Colonic mucosa (tissue), 4 donors: ENCODE measurements at regions not wholly inside any gene's neighbourhood (a gene's known extent, or its start where the extent isn't known, plus 50 kb on each side); places are given as distances from the start of the nearest gene placed in this dataset.

ENCODE experiments used
- DNase-seq: peaks from one replicate; pipeline ENCODE4 v3.0.0-alpha.2; 2020
- H3K27ac ChIP-seq: fragments of 200-600 bp; one replicate; pipeline ENCODE4 v1.8.0; 2021
- H3K27me3 ChIP-seq: fragments of 200-600 bp; one replicate; pipeline ENCODE4 v1.8.0; 2021
- H3K36me3 ChIP-seq: fragments of 200-600 bp; one replicate; pipeline ENCODE4 v1.8.0; 2021
- H3K4me1 ChIP-seq: fragments of 200-600 bp; one replicate; pipeline ENCODE4 v1.8.0; 2021; ENCODE audit warnings: mild to moderate bottlenecking
- H3K4me3 ChIP-seq: fragments of 200-600 bp; one replicate; pipeline ENCODE4 v1.8.0; 2021
- H3K9ac ChIP-seq, 2 donors: one replicate each; pipeline ENCODE4 v1.7.0; 2013; ENCODE audit warnings: control low read depth in 2 of 2, low read depth in 2 of 2, low read length in 2 of 2
- H3K9me3 ChIP-seq: fragments of 200-600 bp; one replicate; pipeline ENCODE4 v1.8.0; 2021
- CTCF ChIP-seq: fragments of 200-600 bp; IDR thresholded peaks from one replicate; pipeline ENCODE4 v1.8.0; 2022; ENCODE audit warnings: antibody characterized with exemption, mild to moderate bottlenecking
- intact Hi-C: fragments of 100-400 bp; cut with DNase I; formaldehyde crosslinking; loops from one replicate; pipeline ENCODE4 v1.14.1; 2022
- donor health status: healthy.
- donor health status: DM: no; HTN: no; CAD: no.
- donor health status: DM: no; HTN: no; CAD: no.

GRCh38 chr15:87349181-87349580 is 907.4 kb downstream of the NTRK3 start:
- H3K9me3 ChIP-seq = no peaks in the 10 kb centered on the region
- no peak overlapping the region for H3K9ac ChIP-seq
- H3K27me3 ChIP-seq = no peaks in the 10 kb centered on the region
- H3K4me3 ChIP-seq = no peak overlapping the region
- H3K27ac ChIP-seq = no peak overlapping the region
- no peaks in the 10 kb centered on the region for H3K4me1 ChIP-seq
- no peak for TF ChIP-seq CTCF
- no peaks in the 10 kb centered on the region for H3K36me3 ChIP-seq
- no peak for DNase-seq
- intact Hi-C loops = no loop called here

DNA sequence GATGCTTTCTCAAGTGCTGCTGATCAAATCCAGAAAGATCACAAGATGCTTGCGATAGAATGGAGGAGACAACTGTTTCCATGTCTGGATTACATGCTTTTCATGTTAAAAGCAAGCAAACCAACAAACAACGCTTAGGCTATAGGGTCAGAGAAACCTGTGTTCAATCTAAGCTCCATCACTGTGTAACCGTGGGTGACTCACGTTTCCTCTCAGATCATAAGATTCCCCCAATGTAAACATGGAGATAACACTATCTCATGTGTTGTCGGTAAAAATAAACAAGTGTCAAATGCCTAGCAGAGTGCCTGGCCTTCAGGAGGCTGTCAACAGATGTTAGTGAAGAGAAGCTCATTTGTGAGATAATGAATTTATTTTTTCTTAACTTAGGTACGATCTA is 907.8 kb downstream of the NTRK3 start:
- Histone ChIP-seq H3K4me3 (no peak overlapping the region), H3K4me1 (no peaks in the 10 kb centered on the region), H3K9ac (no peak overlapping the region), H3K27ac (no peak overlapping the region), H3K27me3 (no peaks in the 10 kb centered on the region), H3K36me3 (no peaks in the 10 kb centered on the region), H3K9me3 (no peaks in the 10 kb centered on the region)
- intact Hi-C loops = no loop called here
- DNase-seq = no peak
- no peak for TF ChIP-seq CTCF

DNA sequence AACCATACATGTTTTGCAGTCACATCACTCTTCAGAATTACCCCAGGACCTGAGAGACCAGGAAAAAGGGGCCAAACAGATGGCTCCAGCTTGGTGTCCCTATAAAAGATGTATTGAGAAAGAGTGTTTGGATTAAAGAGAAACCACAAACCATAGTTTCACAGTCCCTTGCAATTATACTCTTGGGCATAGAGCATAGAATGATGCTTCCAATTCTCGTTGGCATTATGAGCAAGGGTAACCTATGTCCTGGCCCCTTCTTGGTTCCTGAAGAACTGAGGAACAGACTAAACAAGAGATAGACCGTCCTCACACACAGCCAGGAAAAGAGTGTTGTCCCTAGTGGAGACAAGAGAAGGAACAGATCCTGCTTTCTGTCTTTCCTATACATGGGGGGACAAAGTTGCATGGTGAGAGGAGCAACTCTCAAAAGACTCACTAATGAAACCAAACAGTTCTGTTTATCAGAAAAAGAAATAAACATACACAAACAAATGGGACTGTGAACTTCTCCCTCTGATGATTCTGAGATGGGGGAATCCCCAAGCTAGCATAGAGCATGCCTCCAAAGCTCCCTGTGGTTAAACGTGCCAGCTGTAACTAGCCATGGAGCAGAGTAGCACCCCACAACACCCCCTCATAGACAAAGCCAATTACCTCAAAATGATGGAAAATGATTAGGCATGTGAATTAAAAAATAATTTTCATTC is 908.6 kb downstream of the NTRK3 start:
- no peak overlapping the region for H3K27ac ChIP-seq
- intact Hi-C loops = no loop called here
- DNase-seq = no peak
- TF ChIP-seq CTCF = no peak
- no peaks in the 10 kb centered on the region for H3K4me1 ChIP-seq
- no peak overlapping the region for H3K9ac ChIP-seq
- no peaks in the 10 kb centered on the region for H3K27me3 ChIP-seq
- no peaks in the 10 kb centered on the region for H3K36me3 ChIP-seq
- H3K9me3 ChIP-seq = no peaks in the 10 kb centered on the region
- H3K4me3 ChIP-seq = no peak overlapping the region

GRCh38 chr15:87345961-87346360 is 910.6 kb downstream of the NTRK3 start:
- H3K36me3 ChIP-seq = no peaks in the 10 kb centered on the region
- no peak overlapping the region for H3K9ac ChIP-seq
- H3K9me3 ChIP-seq = no peaks in the 10 kb centered on the region
- H3K27me3 ChIP-seq = no peaks in the 10 kb centered on the region
- no peak overlapping the region for H3K4me3 ChIP-seq
- no peak for TF ChIP-seq CTCF
- no peak overlapping the region for H3K27ac ChIP-seq
- intact Hi-C loops = no loop called here
- no peak for DNase-seq
- H3K4me1 ChIP-seq = no peaks in the 10 kb centered on the region

DNA sequence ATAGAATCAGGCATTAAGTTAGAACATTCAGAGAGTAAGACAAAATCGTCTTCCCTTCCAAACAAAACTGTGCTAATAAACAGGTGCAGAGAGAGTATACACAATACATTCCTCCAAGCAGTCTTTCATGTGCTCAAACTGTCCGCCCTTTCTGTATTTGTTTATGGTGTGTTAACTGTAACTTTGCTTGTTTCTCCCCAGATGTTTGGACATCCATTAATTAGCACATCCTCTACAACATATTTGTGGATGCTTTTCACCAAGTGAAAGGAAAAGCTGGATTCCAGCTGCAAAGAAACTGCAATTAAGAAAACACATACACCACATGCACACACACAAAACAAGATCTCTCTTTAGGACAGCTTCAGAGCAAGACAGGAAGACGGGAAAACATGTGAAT is 912.6 kb downstream of the NTRK3 start:
- no peak for TF ChIP-seq CTCF
- no peaks in the 10 kb centered on the region for H3K9me3 ChIP-seq
- no peaks in the 10 kb centered on the region for H3K36me3 ChIP-seq
- DNase-seq = no peak
- H3K27me3 ChIP-seq = no peaks in the 10 kb centered on the region
- intact Hi-C loops = no loop called here
- no peak overlapping the region for H3K9ac ChIP-seq
- H3K27ac ChIP-seq = no peak overlapping the region
- H3K4me1 ChIP-seq = no peaks in the 10 kb centered on the region
- no peak overlapping the region for H3K4me3 ChIP-seq
